MM.1S (cell line): ENCODE measurements at regions not wholly inside any gene's neighbourhood (a gene's known extent, or its start where the extent isn't known, plus 50 kb on each side); places are given as distances from the start of the nearest gene placed in this dataset.

ENCODE experiments used
- CTCF ChIP-seq: fragments of 300-600 bp; sonication (generic); IDR thresholded peaks from 2 replicates; pipeline ENCODE4 v1.5.1; 2016; ENCODE audit warnings: antibody characterized with exemption, low read length, mixed read lengths
- EZH2phosphoT487 ChIP-seq: fragments of 300-600 bp; sonication (generic); IDR thresholded peaks from 2 replicates; pipeline ENCODE4 v1.6.1; 2018; ENCODE audit warnings: antibody characterized with exemption, low read length

- TF ChIP-seq CTCF (no peak), EZH2phosphoT487 (no peak)
Observed at GRCh38 chr11:95466416-95466815, 235.4 kb upstream of the SESN3 start.
